ENCODE measurements at regions not wholly inside any gene's neighbourhood (a gene's known extent, or its start where the extent isn't known, plus 50 kb on each side); places are given as distances from the start of the nearest gene placed in this dataset.

DNA sequence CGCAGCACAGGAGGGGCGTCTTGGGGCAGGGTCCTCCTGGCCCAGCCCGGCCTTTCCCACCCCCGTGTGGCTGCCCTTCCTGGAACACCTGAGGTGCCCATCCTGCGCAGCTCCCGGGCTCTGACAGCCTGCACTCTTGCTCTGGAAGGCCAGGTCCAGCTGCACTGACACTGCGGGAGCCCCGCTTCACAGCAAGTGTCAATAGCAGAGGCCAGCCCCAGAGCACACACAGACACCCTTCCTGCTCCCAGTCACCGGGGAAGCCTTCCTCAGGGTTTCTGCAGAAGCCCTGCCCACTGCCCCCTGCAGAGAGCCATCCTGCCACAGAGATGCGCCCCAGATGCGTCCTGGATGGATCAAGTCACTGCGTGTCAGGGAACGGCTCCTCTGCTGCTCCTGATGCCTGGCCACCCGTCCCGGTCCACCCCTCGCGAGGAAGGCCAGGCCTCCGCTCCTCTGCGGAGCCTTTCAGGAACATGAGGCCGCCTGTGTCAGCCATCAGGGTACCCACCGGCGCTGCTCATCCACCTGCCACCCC, 519.2 kb upstream of the MYT1L start:
- Histone ChIP-seq H3K9ac (no peak overlapping the region), H3K27ac (ENCODE audit: low read depth in 2 of 2, low read length in 1 of 2) (peak overlapping the region in 1 of 2 experiments; percentile 85; a peak in 2 of 4 replicates), H3K79me2 (ENCODE audit: insufficient read depth) (no peaks in the 10 kb centered on the region), H4K20me1 (ENCODE audit: insufficient read depth) (no peaks in the 10 kb centered on the region), H3F3A (replicated peaks; ENCODE audit: insufficient read depth) (no peaks in the 10 kb centered on the region), H3K4me3 (ENCODE audit: low read depth in 2 of 2, low read length in 1 of 2) (no peak overlapping the region), H3K36me3 (replicated peaks in 1 of 2; ENCODE audit: control insufficient read depth in 1 of 2, insufficient read depth in 2 of 2, low read length in 1 of 2) (no peaks in the 10 kb centered on the region), H3K4me2 (no peak overlapping the region), H3K27me3 (ENCODE audit: insufficient read depth) (no peaks in the 10 kb centered on the region), H2AFZ (ENCODE audit: low read depth) (no peak overlapping the region), H3K9me2 (no peaks in the 10 kb centered on the region), H3K9me3 (no peaks in the 10 kb centered on the region), H3K4me1 (ENCODE audit: control insufficient read depth in 1 of 2, insufficient read depth in 2 of 2, low read depth in 1 of 2, low read length in 1 of 2) (peaks cover 0 to 74% of the 10 kb centered on the region in 2 experiments; a peak in 2 of 4 replicates)
- TF ChIP-seq, protein P1, sequence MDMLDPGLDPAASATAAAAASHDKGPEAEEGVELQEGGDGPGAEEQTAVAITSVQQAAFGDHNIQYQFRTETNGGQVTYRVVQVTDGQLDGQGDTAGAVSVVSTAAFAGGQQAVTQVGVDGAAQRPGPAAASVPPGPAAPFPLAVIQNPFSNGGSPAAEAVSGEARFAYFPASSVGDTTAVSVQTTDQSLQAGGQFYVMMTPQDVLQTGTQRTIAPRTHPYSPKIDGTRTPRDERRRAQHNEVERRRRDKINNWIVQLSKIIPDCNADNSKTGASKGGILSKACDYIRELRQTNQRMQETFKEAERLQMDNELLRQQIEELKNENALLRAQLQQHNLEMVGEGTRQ (IDR thresholded peaks at IDR 0.05; ENCODE audit: borderline replicate concordance, low read depth, low read length): no peak
- TF ChIP-seq JUND (IDR thresholded peaks at IDR 0.05) (no peak), EZH2phosphoT487 (IDR thresholded peaks at IDR 0.05; ENCODE audit: borderline replicate concordance, low read depth) (no peak), RXRA (IDR thresholded peaks at IDR 0.05; ENCODE audit: borderline replicate concordance, low read depth) (no peak), YY1 (IDR thresholded peaks at IDR 0.05; ENCODE audit: low read depth) (no peak), ELF1 (IDR thresholded peaks at IDR 0.05) (no peak)
- TF ChIP-seq, protein P2, sequence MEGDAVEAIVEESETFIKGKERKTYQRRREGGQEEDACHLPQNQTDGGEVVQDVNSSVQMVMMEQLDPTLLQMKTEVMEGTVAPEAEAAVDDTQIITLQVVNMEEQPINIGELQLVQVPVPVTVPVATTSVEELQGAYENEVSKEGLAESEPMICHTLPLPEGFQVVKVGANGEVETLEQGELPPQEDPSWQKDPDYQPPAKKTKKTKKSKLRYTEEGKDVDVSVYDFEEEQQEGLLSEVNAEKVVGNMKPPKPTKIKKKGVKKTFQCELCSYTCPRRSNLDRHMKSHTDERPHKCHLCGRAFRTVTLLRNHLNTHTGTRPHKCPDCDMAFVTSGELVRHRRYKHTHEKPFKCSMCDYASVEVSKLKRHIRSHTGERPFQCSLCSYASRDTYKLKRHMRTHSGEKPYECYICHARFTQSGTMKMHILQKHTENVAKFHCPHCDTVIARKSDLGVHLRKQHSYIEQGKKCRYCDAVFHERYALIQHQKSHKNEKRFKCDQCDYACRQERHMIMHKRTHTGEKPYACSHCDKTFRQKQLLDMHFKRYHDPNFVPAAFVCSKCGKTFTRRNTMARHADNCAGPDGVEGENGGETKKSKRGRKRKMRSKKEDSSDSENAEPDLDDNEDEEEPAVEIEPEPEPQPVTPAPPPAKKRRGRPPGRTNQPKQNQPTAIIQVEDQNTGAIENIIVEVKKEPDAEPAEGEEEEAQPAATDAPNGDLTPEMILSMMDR (IDR thresholded peaks at IDR 0.05): no peak
- CTCF ChIA-PET: interaction anchor here (0.9 kb wide), 1 partner anchor 8 kb away, joined by 4 read pairs; no protein-coding TSS in a partner anchor
- no peak for DNase-seq
- WGBS (ENCODE audit: low lambda C conversion rate): 74% methylated on average over 16 of the region's 22 CpGs
- POLR2A ChIA-PET: interaction anchor here (0.5 to 5.1 kb wide), 8 partner anchors 20 to 520 kb away, joined by 3 to 71 read pairs (median 11); partner anchors contain the start of gene MYT1L

DNA sequence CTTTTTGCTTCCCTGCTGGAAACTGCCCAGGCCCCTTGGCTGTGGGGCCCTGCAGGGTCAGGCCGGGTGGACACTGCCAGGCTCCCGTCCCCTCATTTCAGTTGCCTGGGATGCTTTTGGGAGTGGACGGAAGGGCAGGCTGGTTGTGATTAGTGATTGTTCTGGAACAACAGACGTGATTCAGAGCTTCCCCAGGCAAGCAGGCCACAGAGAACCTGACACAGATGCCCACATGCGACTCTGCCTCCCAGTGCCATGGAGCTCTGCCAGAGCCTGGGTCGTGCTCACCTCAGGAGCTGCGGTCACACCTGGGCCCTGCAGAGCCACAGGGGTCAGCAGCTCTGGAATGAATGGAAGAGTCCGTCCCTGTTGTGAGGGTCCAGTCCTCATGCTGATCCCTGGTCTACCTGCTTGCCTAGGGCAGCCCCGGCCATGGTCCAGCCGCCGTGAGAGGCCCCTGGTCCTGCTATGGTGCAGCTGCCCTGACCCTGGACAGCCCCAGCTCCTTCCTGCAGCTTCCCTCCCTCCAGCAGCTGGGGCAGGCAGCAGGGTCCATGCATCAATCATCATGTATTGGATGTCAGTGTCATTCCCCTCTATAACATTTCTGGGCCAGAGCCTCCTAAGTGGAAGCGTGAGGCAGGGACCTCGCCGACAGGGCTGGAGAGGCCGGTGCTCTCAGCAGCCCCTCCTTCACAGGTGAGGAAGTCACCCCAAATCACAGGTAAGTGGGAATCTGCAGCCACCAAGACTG, 518.6 kb upstream of the MYT1L start:
- no peaks in the 10 kb centered on the region for H4K20me1 ChIP-seq (ENCODE audit: insufficient read depth)
- no peaks in the 10 kb centered on the region for H3K9me3 ChIP-seq
- H3K27me3 ChIP-seq (ENCODE audit: insufficient read depth): no peaks in the 10 kb centered on the region
- CTCF ChIA-PET: interaction anchor here (0.5 to 1.5 kb wide), 4 partner anchors 8 to 270 kb away, joined by 3 to 4 read pairs (median 4); no protein-coding TSS in a partner anchor
- POLR2A ChIA-PET: interaction anchor here (0.5 to 5.1 kb wide), 11 partner anchors 10 to 519 kb away, joined by 3 to 71 read pairs (median 10); partner anchors contain the start of gene MYT1L
- no peaks in the 10 kb centered on the region for H3K36me3 ChIP-seq (replicated peaks in 1 of 2; ENCODE audit: control insufficient read depth in 1 of 2, insufficient read depth in 2 of 2, low read length in 1 of 2)
- H3K4me2 ChIP-seq: no peak overlapping the region
- H3K9ac ChIP-seq: no peak overlapping the region
- H3K9me2 ChIP-seq: no peaks in the 10 kb centered on the region
- no peak overlapping the region for H3K4me3 ChIP-seq (ENCODE audit: low read depth in 2 of 2, low read length in 1 of 2)
- peaks cover 0 to 77% of the 10 kb centered on the region in 2 experiments; a peak in 2 of 4 replicates for H3K4me1 ChIP-seq (ENCODE audit: control insufficient read depth in 1 of 2, insufficient read depth in 2 of 2, low read depth in 1 of 2, low read length in 1 of 2)
- no peaks in the 10 kb centered on the region for H3K79me2 ChIP-seq (ENCODE audit: insufficient read depth)
- WGBS (ENCODE audit: low lambda C conversion rate): 62% methylated on average over 10 of the region's 15 CpGs
- no peak overlapping the region for H2AFZ ChIP-seq (ENCODE audit: low read depth)
- H3K27ac ChIP-seq (ENCODE audit: low read depth in 2 of 2, low read length in 1 of 2): peak overlapping the region in 1 of 2 experiments; percentile 85; a peak in 2 of 4 replicates
- H3F3A ChIP-seq (replicated peaks; ENCODE audit: insufficient read depth): no peaks in the 10 kb centered on the region
- DNase-seq: peak; percentile 67
- TF ChIP-seq POLR2AphosphoS5 (IDR thresholded peaks at IDR 0.05; ENCODE audit: low read depth, low read length) (no peak), MXI1 (IDR thresholded peaks at IDR 0.05; ENCODE audit: low read depth, low read length) (peak; percentile 29; the same call in 1 of the 2 replicates), RXRA (IDR thresholded peaks at IDR 0.05; ENCODE audit: borderline replicate concordance, low read depth) (no peak), JUND (IDR thresholded peaks at IDR 0.05) (no peak), RCOR1 (IDR thresholded peaks at IDR 0.05; ENCODE audit: low read length) (peak; percentile 56; the same call in 1 of the 2 replicates), EZH2phosphoT487 (IDR thresholded peaks at IDR 0.05; ENCODE audit: borderline replicate concordance, low read depth) (no peak), YY1 (IDR thresholded peaks at IDR 0.05; ENCODE audit: low read depth) (no peak), FOXJ3 (CRISPR knock-in tag; IDR thresholded peaks at IDR 0.05) (no peak), MEF2A (IDR thresholded peaks at IDR 0.05; ENCODE audit: borderline replicate concordance, low read depth) (no peak), TEAD4 (IDR thresholded peaks at IDR 0.05; ENCODE audit: borderline replicate concordance, insufficient read depth) (no peak), SIN3A (IDR thresholded peaks at IDR 0.05; ENCODE audit: borderline replicate concordance, low read depth, low read length) (no peak), RFX5 (IDR thresholded peaks at IDR 0.05; ENCODE audit: low read length) (no peak), ELF1 (IDR thresholded peaks at IDR 0.05) (no peak), FOSL2 (IDR thresholded peaks at IDR 0.05; ENCODE audit: borderline replicate concordance, low read depth) (no peak)
- TF ChIP-seq, protein P2 (IDR thresholded peaks at IDR 0.05): no peak
- TF ChIP-seq, protein P3, sequence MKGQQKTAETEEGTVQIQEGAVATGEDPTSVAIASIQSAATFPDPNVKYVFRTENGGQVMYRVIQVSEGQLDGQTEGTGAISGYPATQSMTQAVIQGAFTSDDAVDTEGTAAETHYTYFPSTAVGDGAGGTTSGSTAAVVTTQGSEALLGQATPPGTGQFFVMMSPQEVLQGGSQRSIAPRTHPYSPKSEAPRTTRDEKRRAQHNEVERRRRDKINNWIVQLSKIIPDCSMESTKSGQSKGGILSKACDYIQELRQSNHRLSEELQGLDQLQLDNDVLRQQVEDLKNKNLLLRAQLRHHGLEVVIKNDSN (IDR thresholded peaks at IDR 0.05; ENCODE audit: borderline replicate concordance, low read depth): no peak
